BLaER1 treated with 17β-estradiol and CSF1 and Interleukin-3, amounts not matched to agents 10 nM and 100 nM (cell line): ENCODE measurements at regions not wholly inside any gene's neighbourhood (a gene's known extent, or its start where the extent isn't known, plus 50 kb on each side); places are given as distances from the start of the nearest gene placed in this dataset.

Experiments
- H3K27ac ChIP-seq, 11 experiments: shearing (Covaris generic); formaldehyde crosslinking; 2 replicates each; pipeline ENCODE4 v1.8.1; 2022
- H3K27me3 ChIP-seq, 11 experiments: shearing (Covaris generic); formaldehyde crosslinking; 2 replicates each; pipeline ENCODE4 v1.8.1; 2022
- H3K36me3 ChIP-seq, 11 experiments: shearing (Covaris generic); formaldehyde crosslinking; 2 replicates each; pipeline ENCODE4 v1.8.1; 2022
- H3K4me1 ChIP-seq, 10 experiments: shearing (Covaris generic); formaldehyde crosslinking; 2 replicates each; pipeline ENCODE4 v1.8.1; 2022
- H3K4me2 ChIP-seq, 11 experiments: shearing (Covaris generic); formaldehyde crosslinking; 2 replicates each; pipeline ENCODE4 v1.8.1; 2022
- H3K4me3 ChIP-seq, 10 experiments: shearing (Covaris generic); formaldehyde crosslinking; 2 replicates each; pipeline ENCODE4 v1.8.1; 2022
- H3K9ac ChIP-seq, 11 experiments: shearing (Covaris generic); formaldehyde crosslinking; 2 replicates each; pipeline ENCODE4 v1.8.1; 2022
- H3K9me3 ChIP-seq, 11 experiments: shearing (Covaris generic); formaldehyde crosslinking; replicated peaks in 1 of 11; 2 replicates each; pipeline ENCODE4 v1.8.1; 2022
- H4K20me1 ChIP-seq, 11 experiments: shearing (Covaris generic); formaldehyde crosslinking; 2 replicates each; pipeline ENCODE4 v1.8.1; 2022
- Cebpa-rat ChIP-seq, 11 experiments: shearing (Covaris generic); IDR thresholded peaks; 2 replicates each; pipeline ENCODE4 v1.8.1; 2022

- H3K27ac ChIP-seq: no peak overlapping the region
Measured at GRCh38 chr5:142486020-142486419, 161.2 kb upstream of the SPRY4 start.

GRCh38 chr5:142484821-142485387 is 160.1 kb upstream of the SPRY4 start:
- no peak overlapping the region for H3K4me2 ChIP-seq
- H3K4me3 ChIP-seq: no peak overlapping the region
- no peak overlapping the region for H3K27ac ChIP-seq
- TF ChIP-seq Cebpa-rat (IDR thresholded peaks at IDR 0.05): no peak
- H3K27me3 ChIP-seq: no peaks in the 10 kb centered on the region
- no peaks in the 10 kb centered on the region for H4K20me1 ChIP-seq
- H3K36me3 ChIP-seq: no peaks in the 10 kb centered on the region
- H3K4me1 ChIP-seq: 0 out of 20 replicates have a peak, but pooled peaks cover 0 to 2% (median 0%) of the 10 kb centered on the region in 10 experiments
- H3K9ac ChIP-seq: no peak overlapping the region
- H3K9me3 ChIP-seq: peaks cover 16 to 33% (median 22%) of the 10 kb centered on the region in 11 experiments

More at GRCh38 chr5:142486020-142486419, 161.2 kb upstream of the SPRY4 start:
- Histone ChIP-seq H3K27me3 (no peaks in the 10 kb centered on the region), H3K4me3 (no peak overlapping the region), H3K36me3 (no peaks in the 10 kb centered on the region), H3K4me2 (no peak overlapping the region), H3K4me1 (peaks cover 0 to 3% (median 0%) of the 10 kb centered on the region in 10 experiments; a peak in 1 of 20 replicates), H3K9me3 (peaks cover 12 to 23% (median 20%) of the 10 kb centered on the region in 11 experiments), H4K20me1 (no peaks in the 10 kb centered on the region), H3K9ac (no peak overlapping the region)
- TF ChIP-seq Cebpa-rat (IDR thresholded peaks at IDR 0.05): no peak

- peaks cover 0 to 4% (median 0%) of the 10 kb centered on the region in 11 experiments; a peak in 1 of 22 replicates for H3K36me3 ChIP-seq
- no peak overlapping the region for H3K4me3 ChIP-seq
- H3K27ac ChIP-seq: no peak overlapping the region
- no peaks in the 10 kb centered on the region for H3K27me3 ChIP-seq
- H3K9me3 ChIP-seq: peaks cover 30 to 49% (median 39%) of the 10 kb centered on the region in 11 experiments
- H3K4me1 ChIP-seq: 0 out of 20 replicates have a peak, but pooled peaks cover 0 to 4% (median 0%) of the 10 kb centered on the region in 10 experiments
- no peak overlapping the region for H3K4me2 ChIP-seq
- no peaks in the 10 kb centered on the region for H4K20me1 ChIP-seq
- H3K9ac ChIP-seq: no peak overlapping the region
- no peak for TF ChIP-seq Cebpa-rat (IDR thresholded peaks at IDR 0.05)
Measured at GRCh38 chr5:142482207-142482606, 157.4 kb upstream of the SPRY4 start.

- H4K20me1 ChIP-seq: no peaks in the 10 kb centered on the region
- H3K27ac ChIP-seq: no peak overlapping the region
- peaks cover 30 to 49% (median 39%) of the 10 kb centered on the region in 11 experiments for H3K9me3 ChIP-seq
- no peak overlapping the region for H3K9ac ChIP-seq
- no peaks in the 10 kb centered on the region for H3K27me3 ChIP-seq
- H3K4me2 ChIP-seq: no peak overlapping the region
- H3K4me3 ChIP-seq: no peak overlapping the region
- H3K4me1 ChIP-seq: 0 out of 20 replicates have a peak, but pooled peaks cover 0 to 4% (median 0%) of the 10 kb centered on the region in 10 experiments
- peaks cover 0 to 4% (median 0%) of the 10 kb centered on the region in 11 experiments; a peak in 1 of 22 replicates for H3K36me3 ChIP-seq
- no peak for TF ChIP-seq Cebpa-rat (IDR thresholded peaks at IDR 0.05)
Measured at GRCh38 chr5:142481410-142481809, 156.6 kb upstream of the SPRY4 start.

GRCh38 chr5:142479854-142480519 is 155.2 kb upstream of the SPRY4 start:
- Histone ChIP-seq H3K9ac (no peak overlapping the region), H3K27me3 (no peaks in the 10 kb centered on the region), H3K4me2 (peak overlapping the region in 1 of 11 experiments; percentile 9; a peak in 1 of 22 replicates), H4K20me1 (no peaks in the 10 kb centered on the region), H3K27ac (no peak overlapping the region), H3K4me3 (no peak overlapping the region), H3K9me3 (peaks cover 21 to 35% (median 26%) of the 10 kb centered on the region in 11 experiments), H3K4me1 (peaks cover 0 to 8% (median 5%) of the 10 kb centered on the region in 10 experiments; a peak in 16 of 20 replicates), H3K36me3 (peaks cover 0 to 4% (median 0%) of the 10 kb centered on the region in 11 experiments; a peak in 1 of 22 replicates)
- TF ChIP-seq Cebpa-rat (IDR thresholded peaks at IDR 0.05): no peak

GRCh38 chr5:142479150-142479549 is 154.3 kb upstream of the SPRY4 start:
- H4K20me1 ChIP-seq: no peaks in the 10 kb centered on the region
- no peak overlapping the region for H3K4me3 ChIP-seq
- H3K9me3 ChIP-seq: peaks cover 15 to 27% (median 20%) of the 10 kb centered on the region in 11 experiments
- TF ChIP-seq Cebpa-rat (IDR thresholded peaks at IDR 0.05): no peak
- no peak overlapping the region for H3K27ac ChIP-seq
- peaks cover 0 to 4% (median 0%) of the 10 kb centered on the region in 11 experiments; a peak in 1 of 22 replicates for H3K36me3 ChIP-seq
- no peaks in the 10 kb centered on the region for H3K27me3 ChIP-seq
- peaks cover 0 to 15% (median 13%) of the 10 kb centered on the region in 10 experiments; a peak in 16 of 20 replicates for H3K4me1 ChIP-seq
- no peak overlapping the region for H3K9ac ChIP-seq
- no peak overlapping the region for H3K4me2 ChIP-seq

GRCh38 chr5:142478113-142478512 is 153.3 kb upstream of the SPRY4 start:
- Histone ChIP-seq H3K4me1 (peaks cover 0 to 16% (median 13%) of the 10 kb centered on the region in 10 experiments; a peak in 17 of 20 replicates), H3K4me2 (no peak overlapping the region), H3K36me3 (peaks cover 0 to 4% (median 0%) of the 10 kb centered on the region in 11 experiments; a peak in 1 of 22 replicates), H3K27ac (no peak overlapping the region), H3K27me3 (no peaks in the 10 kb centered on the region), H3K4me3 (no peak overlapping the region), H3K9ac (no peak overlapping the region), H4K20me1 (no peaks in the 10 kb centered on the region), H3K9me3 (peaks cover 15 to 27% (median 19%) of the 10 kb centered on the region in 11 experiments)
- no peak for TF ChIP-seq Cebpa-rat (IDR thresholded peaks at IDR 0.05)

GRCh38 chr5:142475102-142475513 is 150.3 kb upstream of the SPRY4 start:
- H3K4me3 ChIP-seq: no peak overlapping the region
- H3K9me3 ChIP-seq: peaks cover 14 to 21% (median 18%) of the 10 kb centered on the region in 11 experiments
- H4K20me1 ChIP-seq: no peaks in the 10 kb centered on the region
- no peak overlapping the region for H3K27ac ChIP-seq
- no peak for TF ChIP-seq Cebpa-rat (IDR thresholded peaks at IDR 0.05)
- H3K9ac ChIP-seq: no peak overlapping the region
- H3K4me2 ChIP-seq: peak overlapping the region in 10 of 11 experiments; percentile 18 to 77 (median 68); a peak in 20 of 22 replicates
- peaks cover 0 to 4% (median 0%) of the 10 kb centered on the region in 11 experiments; a peak in 1 of 22 replicates for H3K36me3 ChIP-seq
- H3K4me1 ChIP-seq: peaks cover 12 to 34% (median 25%) of the 10 kb centered on the region in 10 experiments
- H3K27me3 ChIP-seq: no peaks in the 10 kb centered on the region
